ENCODE measurements at regions not wholly inside any gene's neighbourhood (a gene's known extent, or its start where the extent isn't known, plus 50 kb on each side); places are given as distances from the start of the nearest gene placed in this dataset.

- DNase-seq = no peak
These were observed 299.5 kb upstream of the RASGRP1 start for GRCh38 chr15:38864122-38864521.

- no peak for DNase-seq
These were observed 300.4 kb upstream of the RASGRP1 start for GRCh38 chr15:38864827-38865581.

- DNase-seq = no peak
These were observed 302.9 kb upstream of the RASGRP1 start for GRCh38 chr15:38867556-38867955.

GRCh38 chr15:38868326-38869114 is 303.9 kb upstream of the RASGRP1 start:
- DNase-seq = no peak

- no peak for DNase-seq
These were observed 307.0 kb upstream of the RASGRP1 start for GRCh38 chr15:38871638-38872037.

- DNase-seq = no peak
These were observed 308.1 kb upstream of the RASGRP1 start for GRCh38 chr15:38872732-38873131.

- no peak for DNase-seq
These were observed 308.5 kb upstream of the RASGRP1 start for GRCh38 chr15:38873158-38873557.

- no peak for DNase-seq
These were observed 309.9 kb upstream of the RASGRP1 start for GRCh38 chr15:38874464-38874863.

- no peak for DNase-seq
These were observed 311.6 kb upstream of the RASGRP1 start for GRCh38 chr15:38876211-38876610.

- no peak for DNase-seq
These were observed 312.0 kb upstream of the RASGRP1 start for GRCh38 chr15:38876621-38877020.

- no peak for DNase-seq
These were observed 312.9 kb upstream of the RASGRP1 start for GRCh38 chr15:38877471-38877870.

- no peak for DNase-seq
These were observed 313.4 kb upstream of the RASGRP1 start for GRCh38 chr15:38878026-38878425.

GRCh38 chr15:38878926-38879325 is 314.3 kb upstream of the RASGRP1 start:
- peak; percentile 44 for DNase-seq

- DNase-seq = no peak
These were observed 315.4 kb upstream of the RASGRP1 start for GRCh38 chr15:38879909-38880471.

GRCh38 chr15:38882221-38882620 is 317.6 kb upstream of the RASGRP1 start:
- no peak for DNase-seq

GRCh38 chr15:38883987-38884386 is 319.4 kb upstream of the RASGRP1 start:
- peak; percentile 41 for DNase-seq

- DNase-seq = no peak
These were observed 320.4 kb upstream of the RASGRP1 start for GRCh38 chr15:38885001-38885400.

GRCh38 chr15:38885471-38885952 is 320.9 kb upstream of the RASGRP1 start:
- DNase-seq = no peak

- no peak for DNase-seq
These were observed 321.9 kb upstream of the RASGRP1 start for GRCh38 chr15:38886315-38887163.

GRCh38 chr15:38888701-38889221 is 324.1 kb upstream of the RASGRP1 start:
- DNase-seq = no peak

GRCh38 chr15:38890194-38890593 is 325.6 kb upstream of the RASGRP1 start:
- DNase-seq = no peak

GRCh38 chr15:38893925-38894242 is 329.3 kb upstream of the RASGRP1 start:
- DNase-seq = no peak
